LNCaP clone FGC (cell line): ENCODE measurements at regions not wholly inside any gene's neighbourhood (a gene's known extent, or its start where the extent isn't known, plus 50 kb on each side); places are given as distances from the start of the nearest gene placed in this dataset.

ENCODE experiments used
- DNase-seq: peaks from one replicate; pipeline ENCODE4 v3.0.0-alpha.2; 2011; ENCODE audit warnings: low read depth
- H3K4me3 ChIP-seq: 2 replicates; pipeline ENCODE4 v1.5.1; 2011; ENCODE audit warnings: mild to moderate bottlenecking, low read depth, low read length, control low read depth
- CTCF ChIP-seq: IDR thresholded peaks from 2 replicates; pipeline ENCODE4 v1.5.1; 2012; ENCODE audit warnings: mild to moderate bottlenecking; ENCODE audit not compliant: control insufficient read depth, insufficient read depth; ENCODE audit errors: extremely low read depth

GRCh38 chrX:122245943-122246342, 938.1 kb upstream of the GRIA3 start:
- no peak overlapping the region for H3K4me3 ChIP-seq
- TF ChIP-seq CTCF = no peak
- DNase-seq = no peak

GRCh38 chrX:122246937-122247336, 937.1 kb upstream of the GRIA3 start:
- DNase-seq = no peak
- TF ChIP-seq CTCF = no peak
- H3K4me3 ChIP-seq = no peak overlapping the region

- DNase-seq = no peak
- no peak overlapping the region for H3K4me3 ChIP-seq
- TF ChIP-seq CTCF = no peak
Measured at GRCh38 chrX:122248681-122249080, 935.4 kb upstream of the GRIA3 start.

GRCh38 chrX:122252454-122252853, 931.6 kb upstream of the GRIA3 start:
- no peak overlapping the region for H3K4me3 ChIP-seq
- no peak for TF ChIP-seq CTCF
- no peak for DNase-seq

GRCh38 chrX:122268353-122268752, 915.7 kb upstream of the GRIA3 start:
- no peak for DNase-seq
- no peak overlapping the region for H3K4me3 ChIP-seq
- no peak for TF ChIP-seq CTCF

- TF ChIP-seq CTCF = no peak
- no peak for DNase-seq
- no peak overlapping the region for H3K4me3 ChIP-seq
Measured at GRCh38 chrX:122269243-122269781, 914.8 kb upstream of the GRIA3 start.

GRCh38 chrX:122270809-122271494, 913.1 kb upstream of the GRIA3 start:
- no peak for DNase-seq
- no peak for TF ChIP-seq CTCF
- no peak overlapping the region for H3K4me3 ChIP-seq
